Endothelial cell of umbilical vein (primary cell): ENCODE measurements at regions not wholly inside any gene's neighbourhood (a gene's known extent, or its start where the extent isn't known, plus 50 kb on each side); places are given as distances from the start of the nearest gene placed in this dataset.

Source experiments
- BruUV-seq: library from RNA; stranded (reverse); fragments of 400-500 nt; replicated peaks from 2 replicates; lab custom pipeline; 2021; lab: Mats Ljungman, UMichigan
- CTCF ChIA-PET: fragments of 300-600, 350-600 bp; sonication (Branson Sonifier 250); formaldehyde crosslinking; loops from one replicate; lab custom pipeline; 2021; ENCODE audit warnings: antibody characterized with exemption, inconsistent platforms; lab: Charles Lee
- POLR2A ChIA-PET: fragments of 300-600, 350-600 bp; sonication (Branson Sonifier 250); formaldehyde crosslinking; loops from one replicate; lab custom pipeline; 2021; ENCODE audit warnings: antibody characterized with exemption, inconsistent platforms; lab: Charles Lee
- DNase-seq: peaks from one replicate; pipeline ENCODE4 v3.0.0-alpha.2; 2011; ENCODE audit warnings: low read depth, low spot score
- FAIRE-seq: peaks from 2 replicates; lab custom pipeline; 2011; peaks lifted over from hg19 to GRCh38; lab: Jason Lieb, UNC
- H2AFZ ChIP-seq: 2 replicates; pipeline ENCODE4 v1.6.0; 2012; ENCODE audit warnings: low read depth, low read length, control low read depth, inconsistent platforms
- H3K27ac ChIP-seq: 2 replicates; pipeline ENCODE4 v1.5.1; 2011; ENCODE audit warnings: low read depth, mild to moderate bottlenecking, control low read depth, low read length, moderate library complexity; ENCODE audit not compliant: insufficient read depth
- H3K27me3 ChIP-seq, 2 experiments: 2 replicates each; pipeline versions ENCODE4 v1.6.0 to v1.6.1; 2011; ENCODE audit warnings: low read length in 2 of 2, mixed read lengths in 1 of 2; ENCODE audit not compliant: control insufficient read depth in 2 of 2, insufficient read depth in 2 of 2
- H3K36me3 ChIP-seq, 2 experiments: 2 replicates in 1 of 2; 3 replicates in 1 of 2; pipeline ENCODE4 v1.5.1; 2011; ENCODE audit warnings: low read length in 2 of 2, mild to moderate bottlenecking in 1 of 2, moderate library complexity in 1 of 2; ENCODE audit not compliant: control insufficient read depth in 2 of 2, insufficient read depth in 2 of 2; ENCODE audit errors: extremely low read depth in 1 of 2
- H3K4me1 ChIP-seq: 3 replicates; pipeline ENCODE4 v1.5.1; 2011; ENCODE audit warnings: mild to moderate bottlenecking, low read length; ENCODE audit not compliant: control insufficient read depth, insufficient read depth; ENCODE audit errors: extremely low read depth
- H3K4me2 ChIP-seq: 2 replicates; pipeline ENCODE4 v1.6.1; 2011; ENCODE audit warnings: low read length, control low read depth, mixed read lengths; ENCODE audit not compliant: insufficient read depth
- H3K4me3 ChIP-seq, 3 experiments: fragments of 200-600 bp in 1 of 3; sonication (generic), shearing (Covaris generic) in 1 of 3; replicated peaks in 1 of 3; 2 replicates each; pipeline ENCODE4 v1.5.1; 2011 to 2016; ENCODE audit warnings: control low read depth in 3 of 3, low read length in 3 of 3, mild to moderate bottlenecking in 2 of 3, inconsistent platforms in 1 of 3, low read depth in 1 of 3, moderate library complexity in 1 of 3; ENCODE audit not compliant: insufficient read depth in 1 of 3
- H3K79me2 ChIP-seq: 2 replicates; pipeline ENCODE4 v1.6.0; 2012; ENCODE audit warnings: low read length, inconsistent platforms; ENCODE audit not compliant: control insufficient read depth, insufficient read depth
- H3K9ac ChIP-seq: replicated peaks from 2 replicates; pipeline ENCODE3; 2011; ENCODE audit warnings: low read length, control low read depth; ENCODE audit not compliant: insufficient read depth; ENCODE audit errors: extremely low read depth
- H3K9me1 ChIP-seq: replicated peaks from 3 replicates; pipeline ENCODE4 v1.6.0; 2011; ENCODE audit warnings: mild to moderate bottlenecking, low read length; ENCODE audit not compliant: control insufficient read depth, insufficient read depth; ENCODE audit errors: extremely low read depth
- H3K9me3 ChIP-seq: replicated peaks from 2 replicates; pipeline ENCODE4 v1.5.1; 2012; ENCODE audit warnings: low read length, inconsistent platforms; ENCODE audit not compliant: control insufficient read depth, insufficient read depth
- H4K20me1 ChIP-seq: replicated peaks from 2 replicates; pipeline ENCODE3; 2011; ENCODE audit warnings: mild to moderate bottlenecking, low read length; ENCODE audit not compliant: control insufficient read depth, insufficient read depth; ENCODE audit errors: extremely low read depth
- CTCF ChIP-seq, 2 donors: IDR thresholded peaks; 1 replicate in 1 of 2; 2 replicates in 1 of 2; pipeline ENCODE4 v1.5.1; 2011; ENCODE audit warnings: low read length in 2 of 2, mild to moderate bottlenecking in 2 of 2, moderate library complexity in 2 of 2, control low read depth in 1 of 2, inconsistent platforms in 1 of 2, low read depth in 1 of 2; ENCODE audit not compliant: insufficient read depth in 1 of 2; ENCODE audit errors: extremely low read depth in 1 of 2
- EZH2 ChIP-seq: IDR thresholded peaks from 2 replicates; pipeline ENCODE4 v1.6.1; 2012; ENCODE audit warnings: borderline replicate concordance, low read depth, mild to moderate bottlenecking, moderate library complexity, low read length, inconsistent platforms; ENCODE audit not compliant: severe bottlenecking
- FOS ChIP-seq: IDR thresholded peaks from 2 replicates; pipeline ENCODE4 v1.6.1; 2011; ENCODE audit warnings: mild to moderate bottlenecking, low read length, moderate library complexity, borderline replicate concordance; ENCODE audit not compliant: insufficient read depth
- GATA2 ChIP-seq: IDR thresholded peaks from 2 replicates; pipeline ENCODE4 v1.7.0; 2011; ENCODE audit warnings: low read depth, mild to moderate bottlenecking, moderate library complexity, mixed read lengths, low read length; ENCODE audit not compliant: insufficient read length, insufficient read depth
- JUN ChIP-seq: IDR thresholded peaks from 2 replicates; pipeline ENCODE4 v1.6.1; 2011; ENCODE audit warnings: borderline replicate concordance, low read depth; ENCODE audit not compliant: insufficient read length, insufficient read depth
- MAX ChIP-seq: IDR thresholded peaks from 2 replicates; pipeline ENCODE4 v1.6.1; 2011; ENCODE audit not compliant: insufficient read depth, insufficient read length
- MYC ChIP-seq: IDR thresholded peaks from one replicate; pipeline ENCODE4 v1.6.1; 2011; ENCODE audit warnings: mild to moderate bottlenecking, low read depth, low read length
- POLR2A ChIP-seq: IDR thresholded peaks from 2 replicates; pipeline ENCODE4 v1.6.1; 2012; ENCODE audit warnings: low read depth, mild to moderate bottlenecking, control low read depth, low read length
- POLR2AphosphoS5 ChIP-seq: IDR thresholded peaks from 2 replicates; pipeline ENCODE4 v1.6.1; 2012; ENCODE audit warnings: low read depth, mild to moderate bottlenecking, control low read depth, low read length, moderate library complexity; ENCODE audit not compliant: insufficient read depth
- dilution Hi-C: fragments of 300-500 bp; cut with MboI; formaldehyde crosslinking; loops from one replicate; pipeline ENCODE4 v1.15.0; 2019; ENCODE audit warnings: low sequenced_read_pairs; ENCODE audit not compliant: extremely low pct_ligation_motif_present
- intact Hi-C: fragments of 100-400 bp; cut with micrococcal nuclease; formaldehyde crosslinking; loops from one replicate; pipeline ENCODE4 v1.10.0; 2022

GRCh38 chr10:130751851-130752250, 559.7 kb downstream of the TCERG1L start:
- ChIA-PET CTCF (no interaction called here), POLR2A (no interaction called here)
- H3K27me3 ChIP-seq: no peaks in the 10 kb centered on the region

More at GRCh38 chr10:130751851-130752250, 559.7 kb downstream of the TCERG1L start:
- DNase-seq (no peak), FAIRE-seq (no peak)
- H3K9ac ChIP-seq: no peak overlapping the region
- no peaks in the 10 kb centered on the region for H3K4me1 ChIP-seq
- no peaks in the 10 kb centered on the region for H3K9me1 ChIP-seq
- H3K4me2 ChIP-seq: no peak overlapping the region
- H3K27ac ChIP-seq: no peak overlapping the region
- H4K20me1 ChIP-seq: no peaks in the 10 kb centered on the region
- intact Hi-C loops: no loop called here
- dilution Hi-C loops: no loop called here
- H3K9me3 ChIP-seq: peaks cover 10% of the 10 kb centered on the region
- H2AFZ ChIP-seq: no peak overlapping the region
- TF ChIP-seq POLR2AphosphoS5 (no peak), POLR2A (no peak), FOS (no peak), GATA2 (no peak), JUN (no peak), MYC (no peak), EZH2 (no peak), MAX (no peak), CTCF (IDR thresholded peaks at IDR 0.05; ENCODE audit: extremely low read depth in 1 of 2, insufficient read depth in 1 of 2, low read depth in 1 of 2, low read length in 2 of 2) (no peak)
- BruUV-seq: no TSS peak
- H3K4me3 ChIP-seq: no peak overlapping the region
- H3K79me2 ChIP-seq: no peaks in the 10 kb centered on the region
- H3K36me3 ChIP-seq: no peaks in the 10 kb centered on the region
